Gastroesophageal sphincter (tissue), 3 donors: ENCODE measurements at regions not wholly inside any gene's neighbourhood (a gene's known extent, or its start where the extent isn't known, plus 50 kb on each side); places are given as distances from the start of the nearest gene placed in this dataset.

Experiments
- EP300 ChIP-seq: sonication (generic); formaldehyde crosslinking; IDR thresholded peaks from one replicate; pipeline ENCODE4 v1.6.1; 2017; ENCODE audit warnings: antibody characterized with exemption, mild to moderate bottlenecking
- POLR2A ChIP-seq, 2 donors: fragments of 450-650 bp; IDR thresholded peaks; one replicate each; pipeline ENCODE4 v1.6.1; 2017; ENCODE audit warnings: antibody characterized with exemption in 2 of 2, mild to moderate bottlenecking in 2 of 2, moderate library complexity in 1 of 2
- POLR2AphosphoS5 ChIP-seq: sonication (generic); formaldehyde crosslinking; IDR thresholded peaks from one replicate; pipeline ENCODE4 v1.6.1; 2017; ENCODE audit warnings: antibody characterized with exemption
- TF ChIP-seq, protein P1 (sequence below), 4 experiments: fragments of 200-600 bp in 2 of 4; fragments of 450-650 bp in 2 of 4; sonication (generic) in 1 of 4; IDR thresholded peaks; one replicate each; pipeline ENCODE4 v1.5.1; 2017 to 2019; ENCODE audit warnings: antibody characterized with exemption in 4 of 4, mild to moderate bottlenecking in 2 of 4, moderate library complexity in 2 of 4

DNA sequence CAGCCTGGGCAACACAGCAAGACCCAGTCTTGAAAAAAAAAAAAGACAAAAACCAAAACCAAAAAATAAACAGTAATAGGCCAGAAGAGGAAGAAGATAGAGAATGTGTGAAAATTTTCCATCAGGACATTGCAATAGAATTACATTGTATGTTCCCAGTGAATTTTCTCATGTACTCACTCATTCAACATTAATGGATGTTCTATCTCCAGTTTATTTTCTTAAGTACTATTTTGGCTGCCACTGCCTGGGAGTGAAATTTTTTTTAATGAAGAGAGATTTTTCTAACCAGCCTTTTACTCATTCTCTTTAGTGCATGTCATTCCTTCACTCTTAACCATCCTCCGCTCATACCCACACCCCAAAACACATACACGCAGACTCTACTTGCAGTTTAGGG is 282.8 kb downstream of the ALDH8A1 start:
- TF ChIP-seq, protein P1, sequence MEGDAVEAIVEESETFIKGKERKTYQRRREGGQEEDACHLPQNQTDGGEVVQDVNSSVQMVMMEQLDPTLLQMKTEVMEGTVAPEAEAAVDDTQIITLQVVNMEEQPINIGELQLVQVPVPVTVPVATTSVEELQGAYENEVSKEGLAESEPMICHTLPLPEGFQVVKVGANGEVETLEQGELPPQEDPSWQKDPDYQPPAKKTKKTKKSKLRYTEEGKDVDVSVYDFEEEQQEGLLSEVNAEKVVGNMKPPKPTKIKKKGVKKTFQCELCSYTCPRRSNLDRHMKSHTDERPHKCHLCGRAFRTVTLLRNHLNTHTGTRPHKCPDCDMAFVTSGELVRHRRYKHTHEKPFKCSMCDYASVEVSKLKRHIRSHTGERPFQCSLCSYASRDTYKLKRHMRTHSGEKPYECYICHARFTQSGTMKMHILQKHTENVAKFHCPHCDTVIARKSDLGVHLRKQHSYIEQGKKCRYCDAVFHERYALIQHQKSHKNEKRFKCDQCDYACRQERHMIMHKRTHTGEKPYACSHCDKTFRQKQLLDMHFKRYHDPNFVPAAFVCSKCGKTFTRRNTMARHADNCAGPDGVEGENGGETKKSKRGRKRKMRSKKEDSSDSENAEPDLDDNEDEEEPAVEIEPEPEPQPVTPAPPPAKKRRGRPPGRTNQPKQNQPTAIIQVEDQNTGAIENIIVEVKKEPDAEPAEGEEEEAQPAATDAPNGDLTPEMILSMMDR (IDR thresholded peaks at IDR 0.05): no peak
- TF ChIP-seq POLR2AphosphoS5 (no peak), POLR2A (IDR thresholded peaks at IDR 0.05) (no peak), EP300 (no peak)
